ENCODE measurements at regions not wholly inside any gene's neighbourhood (a gene's known extent, or its start where the extent isn't known, plus 50 kb on each side); places are given as distances from the start of the nearest gene placed in this dataset.
"Not testable (repeated sequence)": the region's sequence is repeated elsewhere in the genome, so short reads cannot be mapped to it uniquely, and the experiment has no call there.

GRCh38 chr1:120534361-120535047 lies 119.7 kb downstream of the NBPF8 start:
- not testable (repeated sequence) for H3K27me3 ChIP-seq (ENCODE audit: insufficient read depth, low read length); H3K4me3 ChIP-seq (ENCODE audit: low read length); H3K9me3 ChIP-seq (ENCODE audit: low read depth, low read length); H3K4me1 ChIP-seq (ENCODE audit: insufficient read depth, low read length)

GRCh38 chr1:120535052-120535451 lies 120.2 kb downstream of the NBPF8 start:
- not testable (repeated sequence) for H3K27me3 ChIP-seq (ENCODE audit: insufficient read depth, low read length); H3K4me3 ChIP-seq (ENCODE audit: low read length); H3K9me3 ChIP-seq (ENCODE audit: low read depth, low read length); H3K4me1 ChIP-seq (ENCODE audit: insufficient read depth, low read length)

- H3K27me3 ChIP-seq (ENCODE audit: insufficient read depth, low read length); H3K4me1 ChIP-seq (ENCODE audit: insufficient read depth, low read length); H3K9me3 ChIP-seq (ENCODE audit: low read depth, low read length); H3K4me3 ChIP-seq (ENCODE audit: low read length): not testable (repeated sequence)
Observed at GRCh38 chr1:120541394-120541793, 126.6 kb downstream of the NBPF8 start.

- not testable (repeated sequence) for H3K9me3 ChIP-seq (ENCODE audit: low read depth, low read length); H3K4me3 ChIP-seq (ENCODE audit: low read length); H3K27me3 ChIP-seq (ENCODE audit: insufficient read depth, low read length); H3K4me1 ChIP-seq (ENCODE audit: insufficient read depth, low read length)
Observed at GRCh38 chr1:120542365-120542764, 127.5 kb downstream of the NBPF8 start.

GRCh38 chr1:120542940-120543339 lies 128.1 kb downstream of the NBPF8 start:
- H3K9me3 ChIP-seq (ENCODE audit: low read depth, low read length); H3K4me1 ChIP-seq (ENCODE audit: insufficient read depth, low read length); H3K4me3 ChIP-seq (ENCODE audit: low read length); H3K27me3 ChIP-seq (ENCODE audit: insufficient read depth, low read length): not testable (repeated sequence)

GRCh38 chr1:120544434-120544833 lies 129.6 kb downstream of the NBPF8 start:
- not testable (repeated sequence) for H3K9me3 ChIP-seq (ENCODE audit: low read depth, low read length); H3K4me3 ChIP-seq (ENCODE audit: low read length); H3K27me3 ChIP-seq (ENCODE audit: insufficient read depth, low read length); H3K4me1 ChIP-seq (ENCODE audit: insufficient read depth, low read length)

- not testable (repeated sequence) for H3K9me3 ChIP-seq (ENCODE audit: low read depth, low read length); H3K27me3 ChIP-seq (ENCODE audit: insufficient read depth, low read length); H3K4me1 ChIP-seq (ENCODE audit: insufficient read depth, low read length); H3K4me3 ChIP-seq (ENCODE audit: low read length)
Observed at GRCh38 chr1:120550335-120550734, 135.5 kb downstream of the NBPF8 start.

- not testable (repeated sequence) for H3K4me1 ChIP-seq (ENCODE audit: insufficient read depth, low read length); H3K9me3 ChIP-seq (ENCODE audit: low read depth, low read length); H3K27me3 ChIP-seq (ENCODE audit: insufficient read depth, low read length); H3K4me3 ChIP-seq (ENCODE audit: low read length)
Observed at GRCh38 chr1:120552190-120552589, 137.4 kb downstream of the NBPF8 start.

GRCh38 chr1:120557605-120558302 lies 142.9 kb downstream of the NBPF8 start:
- H3K4me3 ChIP-seq (ENCODE audit: low read length): peak overlapping the region; percentile 29
- not testable (repeated sequence) for H3K4me1 ChIP-seq (ENCODE audit: insufficient read depth, low read length); H3K27me3 ChIP-seq (ENCODE audit: insufficient read depth, low read length); H3K9me3 ChIP-seq (ENCODE audit: low read depth, low read length)

GRCh38 chr1:120558303-120559060 lies 143.6 kb downstream of the NBPF8 start:
- not testable (repeated sequence) for H3K27me3 ChIP-seq (ENCODE audit: insufficient read depth, low read length); H3K9me3 ChIP-seq (ENCODE audit: low read depth, low read length); H3K4me1 ChIP-seq (ENCODE audit: insufficient read depth, low read length)
- peak overlapping the region; percentile 39 for H3K4me3 ChIP-seq (ENCODE audit: low read length)

- not testable (repeated sequence) for H3K9me3 ChIP-seq (ENCODE audit: low read depth, low read length); H3K4me3 ChIP-seq (ENCODE audit: low read length); H3K4me1 ChIP-seq (ENCODE audit: insufficient read depth, low read length); H3K27me3 ChIP-seq (ENCODE audit: insufficient read depth, low read length)
Observed at GRCh38 chr1:120561767-120562166, 146.9 kb downstream of the NBPF8 start.

GRCh38 chr1:120565396-120565795 lies 150.6 kb downstream of the NBPF8 start:
- not testable (repeated sequence) for H3K9me3 ChIP-seq (ENCODE audit: low read depth, low read length); H3K27me3 ChIP-seq (ENCODE audit: insufficient read depth, low read length); H3K4me1 ChIP-seq (ENCODE audit: insufficient read depth, low read length); H3K4me3 ChIP-seq (ENCODE audit: low read length)

- not testable (repeated sequence) for H3K27me3 ChIP-seq (ENCODE audit: insufficient read depth, low read length); H3K4me1 ChIP-seq (ENCODE audit: insufficient read depth, low read length); H3K9me3 ChIP-seq (ENCODE audit: low read depth, low read length); H3K4me3 ChIP-seq (ENCODE audit: low read length)
Observed at GRCh38 chr1:120567620-120568019, 152.8 kb downstream of the NBPF8 start.

- not testable (repeated sequence) for H3K4me1 ChIP-seq (ENCODE audit: insufficient read depth, low read length); H3K27me3 ChIP-seq (ENCODE audit: insufficient read depth, low read length); H3K9me3 ChIP-seq (ENCODE audit: low read depth, low read length); H3K4me3 ChIP-seq (ENCODE audit: low read length)
Observed at GRCh38 chr1:120575201-120575600, 148.5 kb upstream of the NBPF26 start.

- H3K9me3 ChIP-seq (ENCODE audit: low read depth, low read length); H3K4me3 ChIP-seq (ENCODE audit: low read length); H3K27me3 ChIP-seq (ENCODE audit: insufficient read depth, low read length); H3K4me1 ChIP-seq (ENCODE audit: insufficient read depth, low read length): not testable (repeated sequence)
Observed at GRCh38 chr1:120582135-120582534, 141.6 kb upstream of the NBPF26 start.

GRCh38 chr1:120586053-120586452 lies 137.7 kb upstream of the NBPF26 start:
- not testable (repeated sequence) for H3K9me3 ChIP-seq (ENCODE audit: low read depth, low read length); H3K27me3 ChIP-seq (ENCODE audit: insufficient read depth, low read length); H3K4me3 ChIP-seq (ENCODE audit: low read length); H3K4me1 ChIP-seq (ENCODE audit: insufficient read depth, low read length)
